Esophagus squamous epithelium (tissue), 5 donors: ENCODE measurements at regions not wholly inside any gene's neighbourhood (a gene's known extent, or its start where the extent isn't known, plus 50 kb on each side); places are given as distances from the start of the nearest gene placed in this dataset.

Experiments
- DNase-seq: peaks from one replicate; lab custom pipeline; 2025; lab: John Stamatoyannopoulos, UW
- H3K27ac ChIP-seq, 4 donors: fragments of 200-600 bp; sonication (generic); one replicate each; pipeline ENCODE4 v1.5.1; 2016 to 2019; ENCODE audit warnings: mild to moderate bottlenecking in 1 of 4
- H3K27me3 ChIP-seq, 4 donors: fragments of 200-600 bp; sonication (generic); 1 replicate in 3 of 4; 2 replicates in 1 of 4; pipeline versions ENCODE4 v1.5.1 to v1.6.0; 2017 to 2021; ENCODE audit warnings: antibody characterized with exemption in 1 of 4
- H3K36me3 ChIP-seq, 3 donors: fragments of 200-600 bp; sonication (generic); one replicate each; pipeline ENCODE4 v1.5.1; 2016 to 2019
- H3K4me1 ChIP-seq, 3 donors: fragments of 200-600 bp; sonication (generic); one replicate each; pipeline ENCODE4 v1.5.1; 2017 to 2019
- H3K4me3 ChIP-seq, 4 donors: fragments of 200-600 bp; sonication (generic); 1 replicate in 3 of 4; 2 replicates in 1 of 4; pipeline ENCODE4 v1.5.1; 2016 to 2019; ENCODE audit warnings: mild to moderate bottlenecking in 2 of 4, moderate library complexity in 1 of 4
- H3K9me3 ChIP-seq, 3 donors: fragments of 200-600 bp; sonication (generic); one replicate each; pipeline ENCODE4 v1.5.1; 2016 to 2019
- CTCF ChIP-seq, 6 experiments: fragments of 450-650 bp in 4 of 6; fragments of 200-600 bp in 2 of 6; sonication (generic) in 2 of 6; IDR thresholded peaks; one replicate each; pipeline ENCODE4 v1.5.1; 2016 to 2019; ENCODE audit warnings: antibody characterized with exemption in 6 of 6, mild to moderate bottlenecking in 4 of 6, moderate library complexity in 4 of 6
- POLR2A ChIP-seq, 4 donors: fragments of 450-650 bp; IDR thresholded peaks; one replicate each; pipeline ENCODE4 v1.6.1; 2017; ENCODE audit warnings: antibody characterized with exemption in 4 of 4, mild to moderate bottlenecking in 4 of 4, moderate library complexity in 3 of 4
- WGBS, 2 donors: methylation state at CpG; one replicate each; pipeline ENCODE4 v1.1.5; 2018; 5-methylcytosine and 5-hydroxymethylcytosine counted together
- intact Hi-C: fragments of 100-400 bp; cut with DNase I; formaldehyde crosslinking; loops from one replicate; pipeline ENCODE4 v1.15.0; 2022
- donor health status: DM: yes; HTN: yes; CAD: no.

GRCh38 chr16:56019274-56019673, 144.1 kb upstream of the CES5A start:
- Histone ChIP-seq H3K27me3 (peaks cover 0 to 1% (median 0%) of the 10 kb centered on the region in 4 donors), H3K36me3 (no peaks in the 10 kb centered on the region), H3K4me1 (no peaks in the 10 kb centered on the region), H3K27ac (no peak overlapping the region), H3K4me3 (no peak overlapping the region), H3K9me3 (no peaks in the 10 kb centered on the region)
- TF ChIP-seq CTCF (IDR thresholded peaks at IDR 0.05) (no peak), POLR2A (IDR thresholded peaks at IDR 0.05) (no peak)
- intact Hi-C loops = no loop called here
- no peak for DNase-seq

DNA sequence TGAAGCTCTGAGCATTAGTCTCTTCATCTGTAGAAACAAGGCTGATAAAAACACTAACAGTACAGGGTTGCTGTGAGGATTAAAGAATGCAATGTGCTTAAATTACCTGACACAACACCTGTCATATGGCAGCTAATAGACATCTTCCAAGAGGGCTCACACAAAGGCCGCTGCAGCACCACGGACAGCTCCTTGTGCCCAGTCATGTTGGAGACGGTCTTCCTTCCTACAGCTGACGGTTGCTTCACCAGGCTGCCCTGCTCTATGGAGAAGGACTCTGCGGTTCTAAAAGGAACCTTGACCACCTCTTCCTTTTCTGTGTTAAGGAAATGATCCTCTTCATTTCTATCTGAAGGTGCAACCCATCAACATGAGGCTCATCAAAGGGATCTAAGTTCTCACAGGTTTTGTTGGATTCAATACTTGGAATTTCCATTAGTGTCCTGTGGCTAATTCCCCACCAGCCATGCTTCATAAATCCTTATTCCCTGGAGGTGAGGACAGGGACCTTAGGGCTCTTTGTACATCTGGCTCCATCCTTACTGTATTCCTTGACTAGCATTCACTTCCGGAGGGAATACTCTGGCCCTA, 138.9 kb upstream of the CES5A start:
- DNase-seq = no peak
- Histone ChIP-seq H3K4me3 (no peak overlapping the region), H3K4me1 (no peaks in the 10 kb centered on the region), H3K27me3 (peaks cover 0 to 10% (median 0%) of the 10 kb centered on the region in 4 donors), H3K36me3 (no peaks in the 10 kb centered on the region), H3K27ac (no peak overlapping the region), H3K9me3 (no peaks in the 10 kb centered on the region)
- intact Hi-C loops = no loop called here
- TF ChIP-seq CTCF (IDR thresholded peaks at IDR 0.05) (no peak), POLR2A (IDR thresholded peaks at IDR 0.05) (no peak)
- 22% methylated on average over 6 of the region's 6 CpGs for WGBS, 2 donors

- no peak for TF ChIP-seq POLR2A (IDR thresholded peaks at IDR 0.05)
- TF ChIP-seq CTCF (IDR thresholded peaks at IDR 0.05) = no peak
- intact Hi-C loops = no loop called here
These were observed 137.3 kb upstream of the CES5A start for GRCh38 chr16:56012482-56012811.

GRCh38 chr16:56011808-56012481, 136.8 kb upstream of the CES5A start:
- peaks cover 0 to 10% (median 0%) of the 10 kb centered on the region in 4 donors for H3K27me3 ChIP-seq
- intact Hi-C loops = no loop called here
- H3K9me3 ChIP-seq = no peaks in the 10 kb centered on the region
- no peaks in the 10 kb centered on the region for H3K4me1 ChIP-seq
- no peak for DNase-seq
- H3K4me3 ChIP-seq = no peak overlapping the region
- 32 to 47% methylated on average over 3 of the region's 3 CpGs for WGBS, 2 donors
- no peak for TF ChIP-seq POLR2A (IDR thresholded peaks at IDR 0.05)
- no peaks in the 10 kb centered on the region for H3K36me3 ChIP-seq
- H3K27ac ChIP-seq = no peak overlapping the region

More at GRCh38 chr16:56012482-56012811, 137.3 kb upstream of the CES5A start:
- Histone ChIP-seq H3K27me3 (peaks cover 0 to 10% (median 0%) of the 10 kb centered on the region in 4 donors), H3K36me3 (no peaks in the 10 kb centered on the region), H3K27ac (no peak overlapping the region), H3K9me3 (no peaks in the 10 kb centered on the region), H3K4me3 (no peak overlapping the region), H3K4me1 (no peaks in the 10 kb centered on the region)
- DNase-seq = no peak
- 66 to 73% methylated on average over 3 of the region's 3 CpGs for WGBS, 2 donors

DNA sequence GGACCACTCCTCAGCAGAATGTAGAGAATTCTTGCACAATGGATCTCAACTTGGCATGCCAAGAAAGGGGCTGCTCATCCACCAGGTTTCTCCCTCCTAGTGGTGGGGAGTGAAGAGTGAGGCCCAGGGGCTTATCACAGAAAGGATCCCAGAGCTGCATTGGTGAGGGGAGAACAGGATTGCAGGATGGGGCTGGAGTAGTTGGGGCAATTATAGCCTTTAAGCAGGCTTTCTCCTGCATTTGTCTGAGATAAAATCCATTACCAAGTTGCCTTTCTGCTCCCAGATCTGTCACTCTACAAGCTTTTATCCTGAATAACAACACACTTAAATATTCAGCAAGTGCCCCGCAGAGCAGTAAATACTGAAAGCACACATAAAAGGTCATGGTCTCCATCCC, 130.8 kb upstream of the CES5A start:
- intact Hi-C loops = no loop called here
- H3K27ac ChIP-seq = no peak overlapping the region
- WGBS, 2 donors = 46% methylated on average over 1 of the region's 1 CpG
- H3K4me3 ChIP-seq = no peak overlapping the region
- TF ChIP-seq CTCF (IDR thresholded peaks at IDR 0.05) (no peak), POLR2A (IDR thresholded peaks at IDR 0.05) (no peak)
- no peaks in the 10 kb centered on the region for H3K4me1 ChIP-seq
- H3K9me3 ChIP-seq = no peaks in the 10 kb centered on the region
- no peaks in the 10 kb centered on the region for H3K36me3 ChIP-seq
- no peak for DNase-seq
- H3K27me3 ChIP-seq = peaks cover 0 to 9% (median 0%) of the 10 kb centered on the region in 4 donors
